SH-SY5Y (cell line): ENCODE measurements at regions not wholly inside any gene's neighbourhood (a gene's known extent, or its start where the extent isn't known, plus 50 kb on each side); places are given as distances from the start of the nearest gene placed in this dataset.

Experiments used
- GATA2 ChIP-seq: IDR thresholded peaks from 2 replicates; pipeline ENCODE4 v1.6.1; 2011; ENCODE audit warnings: mild to moderate bottlenecking, low read depth, low read length
- GATA3 ChIP-seq: IDR thresholded peaks from 2 replicates; pipeline ENCODE4 v1.6.1; 2011; ENCODE audit warnings: low read depth, mild to moderate bottlenecking, low read length, moderate library complexity

GRCh38 chr2:200013906-200014305, 58.5 kb downstream of the MAIP1 start:
- TF ChIP-seq GATA2 = no peak

GRCh38 chr2:200021449-200022114, 66.2 kb downstream of the MAIP1 start:
- TF ChIP-seq GATA2 (no peak), GATA3 (no peak)

- TF ChIP-seq GATA2 (no peak), GATA3 (no peak)
These were observed 67.1 kb downstream of the MAIP1 start for GRCh38 chr2:200022511-200022910.

GRCh38 chr2:200023570-200023969, 68.2 kb downstream of the MAIP1 start:
- no peak for TF ChIP-seq GATA3
- no peak for TF ChIP-seq GATA2

- TF ChIP-seq GATA2 (no peak), GATA3 (no peak)
These were observed 70.3 kb downstream of the MAIP1 start for GRCh38 chr2:200025717-200026116.

- TF ChIP-seq GATA3 (no peak), GATA2 (no peak)
These were observed 71.2 kb downstream of the MAIP1 start for GRCh38 chr2:200026332-200027230.

- TF ChIP-seq GATA2 (no peak), GATA3 (no peak)
These were observed 73.6 kb downstream of the MAIP1 start for GRCh38 chr2:200028998-200029397.

- TF ChIP-seq GATA2 (no peak), GATA3 (no peak)
These were observed 77.5 kb downstream of the MAIP1 start for GRCh38 chr2:200032895-200033294.

GRCh38 chr2:200033929-200034328, 78.5 kb downstream of the MAIP1 start:
- TF ChIP-seq GATA3 (no peak), GATA2 (no peak)

GRCh38 chr2:200034816-200035215, 79.4 kb downstream of the MAIP1 start:
- TF ChIP-seq GATA2 (no peak), GATA3 (no peak)

- no peak for TF ChIP-seq GATA3
- no peak for TF ChIP-seq GATA2
These were observed 84.6 kb downstream of the MAIP1 start for GRCh38 chr2:200039724-200040650.

GRCh38 chr2:200040831-200041230, 85.4 kb downstream of the MAIP1 start:
- no peak for TF ChIP-seq GATA2
- TF ChIP-seq GATA3 = no peak

GRCh38 chr2:200041639-200042038, 86.3 kb downstream of the MAIP1 start:
- TF ChIP-seq GATA3 (no peak), GATA2 (no peak)

- TF ChIP-seq GATA2 (no peak), GATA3 (no peak)
These were observed 86.8 kb downstream of the MAIP1 start for GRCh38 chr2:200042102-200042735.

- no peak for TF ChIP-seq GATA2
- no peak for TF ChIP-seq GATA3
These were observed 87.6 kb downstream of the MAIP1 start for GRCh38 chr2:200042944-200043343.
